Smooth muscle cell (in vitro differentiated cells): ENCODE measurements at regions not wholly inside any gene's neighbourhood (a gene's known extent, or its start where the extent isn't known, plus 50 kb on each side); places are given as distances from the start of the nearest gene placed in this dataset.

Experiments
- DNase-seq: peaks from one replicate; lab custom pipeline; 2025; ENCODE audit not compliant: unreplicated experiment; lab: John Stamatoyannopoulos, UW
- H2AFZ ChIP-seq: fragments of 200-600 bp; sonication (generic); 2 replicates; pipeline ENCODE4 v1.6.0; 2016; ENCODE audit warnings: antibody characterized with exemption, low read depth, mild to moderate bottlenecking
- H3F3A ChIP-seq: fragments of 200-600 bp; sonication (generic); 2 replicates; pipeline ENCODE4 v1.6.0; 2017; ENCODE audit warnings: antibody characterized with exemption, low read depth
- H3K27ac ChIP-seq: fragments of 200-600 bp; sonication (generic); 2 replicates; pipeline ENCODE4 v1.5.1; 2016; ENCODE audit warnings: low read depth, mild to moderate bottlenecking
- H3K27me3 ChIP-seq: fragments of 200-600 bp; sonication (generic); 2 replicates; pipeline ENCODE4 v1.6.1; 2016; ENCODE audit warnings: low read depth, mild to moderate bottlenecking
- H3K36me3 ChIP-seq: fragments of 200-600 bp; sonication (generic); 2 replicates; pipeline ENCODE4 v1.5.1; 2016; ENCODE audit warnings: low read depth
- H3K4me1 ChIP-seq: fragments of 200-600 bp; sonication (generic); 2 replicates; pipeline ENCODE4 v1.5.1; 2016; ENCODE audit warnings: low read depth
- H3K4me2 ChIP-seq: fragments of 200-600 bp; sonication (generic); 2 replicates; pipeline ENCODE4 v1.6.0; 2016; ENCODE audit warnings: mild to moderate bottlenecking
- H3K4me3 ChIP-seq: fragments of 200-600 bp; sonication (generic); 2 replicates; pipeline ENCODE4 v1.5.1; 2016; ENCODE audit warnings: mild to moderate bottlenecking
- H3K79me2 ChIP-seq: fragments of 200-600 bp; sonication (generic); 2 replicates; pipeline ENCODE4 v1.6.0; 2016; ENCODE audit warnings: low read depth, mild to moderate bottlenecking
- H3K9ac ChIP-seq: fragments of 200-600 bp; sonication (generic); 2 replicates; pipeline ENCODE4 v1.6.0; 2016; ENCODE audit warnings: low read depth
- H3K9me3 ChIP-seq: fragments of 200-600 bp; sonication (generic); replicated peaks from 2 replicates; pipeline ENCODE4 v1.5.1; 2016; ENCODE audit warnings: low read depth
- H4K20me1 ChIP-seq: fragments of 200-600 bp; sonication (generic); 2 replicates; pipeline ENCODE4 v1.6.0; 2016; ENCODE audit warnings: low read depth
- WGBS: methylation state at CpG from one replicate; pipeline ENCODE4 v1.1.7; 2016; ENCODE audit warnings: low lambda C conversion rate; 5-methylcytosine and 5-hydroxymethylcytosine counted together
- TF ChIP-seq, protein P1 (sequence below): fragments of 200-600 bp; sonication (generic); IDR thresholded peaks from 2 replicates; pipeline ENCODE4 v1.5.1; 2017; ENCODE audit warnings: borderline replicate concordance, mild to moderate bottlenecking, antibody characterized with exemption; ENCODE audit not compliant: insufficient read depth, poor library complexity, severe bottlenecking

DNA sequence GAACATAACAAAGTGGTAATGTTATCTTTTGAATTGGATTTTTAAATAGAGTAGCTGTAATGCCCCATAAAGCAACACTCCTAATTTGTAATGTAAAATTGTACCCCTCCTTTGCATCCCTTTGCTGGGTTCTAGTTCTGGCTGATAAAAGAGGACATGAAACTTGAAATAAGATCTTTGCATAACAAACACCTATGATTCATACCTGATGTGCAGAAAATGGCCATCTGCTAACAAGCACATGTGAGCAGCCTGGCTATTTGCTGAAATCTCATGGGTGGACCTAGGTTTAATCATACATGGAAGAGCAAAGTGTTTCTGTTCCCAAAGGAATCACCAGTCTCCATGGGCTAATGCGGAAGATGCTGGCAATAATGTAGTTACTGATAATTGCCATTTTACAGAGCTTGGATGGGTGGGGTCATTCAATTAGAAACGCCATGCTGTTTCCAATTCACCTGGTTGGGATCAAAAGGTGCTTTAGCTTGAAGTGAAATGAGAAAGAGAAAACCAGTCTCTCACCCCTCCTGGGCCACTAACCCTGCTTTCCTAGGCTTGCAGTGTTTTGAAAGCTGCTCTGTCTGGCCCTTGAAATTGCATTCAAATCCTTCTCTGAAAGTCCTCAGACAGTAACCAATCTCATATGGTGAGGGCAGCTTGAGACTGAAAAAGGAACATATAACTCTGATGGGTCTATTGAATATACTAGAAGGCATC lies 585.1 kb downstream of the TLE4 start:
- no peak overlapping the region for H3K4me3 ChIP-seq
- no peak overlapping the region for H3K27ac ChIP-seq
- peaks cover 19% of the 10 kb centered on the region for H3K4me1 ChIP-seq
- H3K79me2 ChIP-seq = no peaks in the 10 kb centered on the region
- no peaks in the 10 kb centered on the region for H3K27me3 ChIP-seq
- 83% methylated on average over 2 of the region's 2 CpGs for WGBS
- no peak overlapping the region for H2AFZ ChIP-seq
- DNase-seq = no peak
- no peaks in the 10 kb centered on the region for H3F3A ChIP-seq
- H3K4me2 ChIP-seq = no peak overlapping the region
- H3K36me3 ChIP-seq = no peaks in the 10 kb centered on the region
- TF ChIP-seq, protein P1, sequence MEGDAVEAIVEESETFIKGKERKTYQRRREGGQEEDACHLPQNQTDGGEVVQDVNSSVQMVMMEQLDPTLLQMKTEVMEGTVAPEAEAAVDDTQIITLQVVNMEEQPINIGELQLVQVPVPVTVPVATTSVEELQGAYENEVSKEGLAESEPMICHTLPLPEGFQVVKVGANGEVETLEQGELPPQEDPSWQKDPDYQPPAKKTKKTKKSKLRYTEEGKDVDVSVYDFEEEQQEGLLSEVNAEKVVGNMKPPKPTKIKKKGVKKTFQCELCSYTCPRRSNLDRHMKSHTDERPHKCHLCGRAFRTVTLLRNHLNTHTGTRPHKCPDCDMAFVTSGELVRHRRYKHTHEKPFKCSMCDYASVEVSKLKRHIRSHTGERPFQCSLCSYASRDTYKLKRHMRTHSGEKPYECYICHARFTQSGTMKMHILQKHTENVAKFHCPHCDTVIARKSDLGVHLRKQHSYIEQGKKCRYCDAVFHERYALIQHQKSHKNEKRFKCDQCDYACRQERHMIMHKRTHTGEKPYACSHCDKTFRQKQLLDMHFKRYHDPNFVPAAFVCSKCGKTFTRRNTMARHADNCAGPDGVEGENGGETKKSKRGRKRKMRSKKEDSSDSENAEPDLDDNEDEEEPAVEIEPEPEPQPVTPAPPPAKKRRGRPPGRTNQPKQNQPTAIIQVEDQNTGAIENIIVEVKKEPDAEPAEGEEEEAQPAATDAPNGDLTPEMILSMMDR = no peak
- no peaks in the 10 kb centered on the region for H3K9me3 ChIP-seq
- H3K9ac ChIP-seq = no peak overlapping the region
- no peaks in the 10 kb centered on the region for H4K20me1 ChIP-seq

DNA sequence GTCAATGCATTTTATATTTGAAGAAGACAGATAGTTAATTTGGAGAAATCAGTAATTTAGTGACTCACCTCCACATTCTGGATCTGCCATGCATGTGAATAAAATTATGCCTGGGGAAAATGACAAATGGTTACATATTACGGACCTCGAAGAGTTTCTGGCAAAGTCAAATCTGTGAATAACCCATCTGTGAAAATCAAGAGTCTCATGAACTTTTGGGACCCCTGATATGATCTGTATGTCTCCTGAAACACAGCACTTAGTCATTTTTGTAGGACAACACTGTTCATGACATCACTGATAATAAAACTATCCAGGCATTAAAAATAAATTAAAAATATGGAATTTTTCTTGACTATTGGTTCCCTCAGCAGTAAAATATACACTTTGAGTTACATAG lies 584.5 kb downstream of the TLE4 start:
- H3K4me2 ChIP-seq = no peak overlapping the region
- no peaks in the 10 kb centered on the region for H3K27me3 ChIP-seq
- no peak overlapping the region for H2AFZ ChIP-seq
- TF ChIP-seq, protein P1 = no peak
- H3F3A ChIP-seq = no peaks in the 10 kb centered on the region
- no peak overlapping the region for H3K4me3 ChIP-seq
- H4K20me1 ChIP-seq = no peaks in the 10 kb centered on the region
- H3K9ac ChIP-seq = no peak overlapping the region
- H3K36me3 ChIP-seq = no peaks in the 10 kb centered on the region
- H3K9me3 ChIP-seq = no peaks in the 10 kb centered on the region
- no peak overlapping the region for H3K27ac ChIP-seq
- 83% methylated on average over 2 of the region's 2 CpGs for WGBS
- peaks cover 19% of the 10 kb centered on the region for H3K4me1 ChIP-seq
- no peak for DNase-seq
- no peaks in the 10 kb centered on the region for H3K79me2 ChIP-seq

DNA sequence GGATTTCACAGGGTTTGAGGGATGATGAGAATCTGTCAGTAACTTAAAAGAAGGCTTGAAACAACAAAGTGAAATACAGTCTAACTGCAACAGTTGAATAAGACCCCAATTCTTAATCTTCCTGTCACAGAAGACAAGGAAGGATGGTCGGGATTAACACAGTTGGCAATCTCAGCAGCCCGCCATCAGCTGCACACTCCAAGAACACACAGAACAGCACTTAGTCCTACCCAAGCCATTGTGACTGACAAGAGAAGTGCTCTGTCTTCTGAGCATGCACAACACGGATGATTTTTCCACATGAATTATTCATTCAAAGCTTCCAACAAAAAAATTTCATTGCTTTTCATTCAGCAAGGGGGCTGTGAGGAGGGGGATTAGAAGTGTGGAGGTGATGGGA lies 576.1 kb downstream of the TLE4 start:
- no peaks in the 10 kb centered on the region for H3K36me3 ChIP-seq
- no peak overlapping the region for H3K27ac ChIP-seq
- H3K4me3 ChIP-seq = no peak overlapping the region
- no peaks in the 10 kb centered on the region for H3K27me3 ChIP-seq
- H3F3A ChIP-seq = no peaks in the 10 kb centered on the region
- H2AFZ ChIP-seq = no peak overlapping the region
- TF ChIP-seq, protein P1 = no peak
- H3K9ac ChIP-seq = no peak overlapping the region
- H3K4me2 ChIP-seq = no peak overlapping the region
- peaks cover 7% of the 10 kb centered on the region for H3K4me1 ChIP-seq
- no peaks in the 10 kb centered on the region for H3K79me2 ChIP-seq
- H3K9me3 ChIP-seq = no peaks in the 10 kb centered on the region
- DNase-seq = no peak
- H4K20me1 ChIP-seq = no peaks in the 10 kb centered on the region
- 84% methylated on average over 3 of the region's 3 CpGs for WGBS

DNA sequence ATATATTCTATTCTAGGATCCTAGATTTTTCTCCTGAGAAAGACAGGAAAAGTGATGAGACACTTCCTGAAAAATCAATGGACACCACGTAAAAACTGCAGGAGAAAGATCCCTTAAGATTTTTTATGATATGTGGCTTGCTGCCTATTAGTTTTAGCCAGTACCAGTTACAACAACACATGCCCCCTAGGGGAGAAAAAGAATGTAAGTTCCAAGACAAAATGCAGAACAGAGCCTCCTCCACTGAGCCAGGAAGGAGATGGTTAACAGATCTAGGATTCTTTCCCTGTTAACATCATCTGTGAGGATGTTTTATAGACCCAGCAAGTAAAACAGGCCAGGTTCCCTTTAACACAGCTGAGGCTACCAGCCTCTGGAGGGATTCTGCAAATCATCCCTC lies 574.7 kb downstream of the TLE4 start:
- no peaks in the 10 kb centered on the region for H4K20me1 ChIP-seq
- H3K4me2 ChIP-seq = no peak overlapping the region
- H3K4me1 ChIP-seq = peaks cover 7% of the 10 kb centered on the region
- no peaks in the 10 kb centered on the region for H3K36me3 ChIP-seq
- 30% methylated on average over 1 of the region's 1 CpG for WGBS
- no peaks in the 10 kb centered on the region for H3K79me2 ChIP-seq
- no peaks in the 10 kb centered on the region for H3K27me3 ChIP-seq
- no peak overlapping the region for H3K9ac ChIP-seq
- no peak for DNase-seq
- TF ChIP-seq, protein P1 = peak; percentile 32
- no peak overlapping the region for H2AFZ ChIP-seq
- H3F3A ChIP-seq = no peaks in the 10 kb centered on the region
- H3K9me3 ChIP-seq = no peaks in the 10 kb centered on the region
- no peak overlapping the region for H3K27ac ChIP-seq
- H3K4me3 ChIP-seq = no peak overlapping the region
